Effector CD8-positive, alpha-beta T cell (primary cell): ENCODE measurements at regions not wholly inside any gene's neighbourhood (a gene's known extent, or its start where the extent isn't known, plus 50 kb on each side); places are given as distances from the start of the nearest gene placed in this dataset.

Experiments
- DNase-seq: peaks from one replicate; lab custom pipeline; 2025; lab: John Stamatoyannopoulos, UW

- DNase-seq, result no peak
Observed at GRCh38 chr21:38658511-38658910, 147.2 kb upstream of the ETS2 start.

DNA sequence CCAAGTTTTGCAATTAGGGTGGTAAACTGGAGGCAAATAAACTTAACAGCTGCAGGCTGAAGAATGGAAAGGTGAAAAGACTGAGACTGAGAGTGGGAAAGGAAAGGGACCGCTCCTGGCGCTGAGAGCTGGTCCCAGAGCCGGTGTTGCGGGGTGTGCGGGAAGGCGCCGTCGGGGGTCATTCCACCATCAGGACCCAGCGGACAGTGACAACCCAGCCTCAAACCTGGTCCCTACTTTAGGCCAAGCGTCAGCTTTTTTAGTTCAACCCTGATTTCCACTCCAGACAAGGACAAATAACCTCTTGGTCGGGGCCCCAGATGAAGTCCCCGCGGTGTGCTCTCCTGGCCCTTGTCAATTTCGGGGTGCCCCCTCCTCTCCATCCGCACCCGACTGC, 145.8 kb upstream of the ETS2 start:
- DNase-seq, result no peak

DNA sequence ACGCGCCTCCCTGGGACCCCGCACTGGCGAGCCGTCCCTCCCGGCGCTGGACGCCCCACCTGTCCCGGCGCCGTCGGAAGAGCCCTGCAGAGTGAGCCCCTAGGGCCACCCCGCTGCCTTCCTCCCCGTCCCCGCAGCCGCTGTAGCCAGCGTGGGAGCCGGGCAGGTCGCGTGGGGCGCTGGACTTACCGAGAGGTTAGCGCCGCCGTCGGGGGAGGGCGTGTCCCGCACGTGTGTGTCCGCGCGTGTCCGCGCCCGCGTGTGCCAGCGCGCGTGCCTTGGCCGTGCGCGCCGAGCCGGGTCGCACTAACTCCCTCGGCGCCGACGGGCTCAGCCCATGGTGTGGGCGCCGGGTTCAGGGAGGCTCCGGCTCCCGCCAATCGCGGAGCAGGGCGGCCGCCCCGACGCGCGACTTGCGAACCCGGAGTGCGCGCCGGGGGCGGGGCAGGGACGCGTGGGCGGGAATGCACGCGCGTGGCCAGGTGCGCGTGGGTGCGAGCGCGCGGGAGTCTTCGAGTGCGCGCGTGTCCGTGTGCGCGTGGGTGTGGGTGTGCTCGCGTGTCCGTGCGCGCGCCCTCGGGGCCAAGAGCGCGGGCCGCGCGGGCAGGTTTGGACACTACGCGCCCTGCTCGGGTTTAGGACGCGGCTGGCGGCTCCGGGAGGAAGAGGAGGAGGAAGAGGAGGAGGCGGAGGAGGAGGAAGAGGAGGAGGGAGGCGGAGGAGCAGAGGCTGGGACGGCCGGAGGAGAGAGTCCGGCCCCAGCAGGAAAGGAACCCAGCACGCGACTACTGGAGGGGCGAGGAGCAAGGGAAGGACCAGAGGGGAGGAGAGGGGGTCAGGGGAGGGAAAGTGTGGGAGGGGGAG, 145.2 kb upstream of the ETS2 start:
- DNase-seq, result no peak

DNA sequence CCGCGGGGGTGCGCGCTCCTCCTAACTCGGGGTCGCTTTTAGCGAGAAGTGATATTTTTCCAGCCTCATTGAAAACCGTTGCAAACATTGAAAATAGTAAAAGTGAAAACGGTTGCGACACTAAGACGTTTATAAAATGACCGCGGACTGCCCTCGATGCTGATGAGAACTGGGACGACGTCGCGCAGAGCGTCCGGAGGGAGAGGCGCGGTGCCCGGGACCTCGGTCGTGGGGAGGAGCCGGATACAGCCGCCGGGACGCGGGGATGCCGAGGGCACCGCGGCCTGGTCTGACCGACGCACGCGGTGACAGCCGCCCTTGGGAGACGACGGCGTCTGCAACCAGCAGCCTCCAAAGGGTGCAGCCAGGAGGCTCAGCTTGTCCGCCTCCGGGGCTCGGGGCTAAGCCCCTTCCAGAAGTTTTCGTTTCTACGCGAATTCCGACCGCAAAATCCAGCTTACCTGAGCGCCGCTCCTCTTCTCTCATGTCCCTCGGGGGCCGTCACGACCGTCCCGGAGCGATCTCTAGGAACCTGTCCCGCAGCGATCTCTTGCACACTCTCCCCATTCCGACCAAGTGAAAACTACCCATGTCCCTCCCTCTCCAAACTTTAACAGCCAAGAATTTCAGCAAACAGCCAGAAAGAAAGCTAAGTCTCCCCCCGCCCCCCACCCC, 144.4 kb upstream of the ETS2 start:
- DNase-seq, result no peak

GRCh38 chr21:38661889-38662568, 143.7 kb upstream of the ETS2 start:
- DNase-seq, result no peak

GRCh38 chr21:38663282-38663681, 142.4 kb upstream of the ETS2 start:
- no peak for DNase-seq

DNA sequence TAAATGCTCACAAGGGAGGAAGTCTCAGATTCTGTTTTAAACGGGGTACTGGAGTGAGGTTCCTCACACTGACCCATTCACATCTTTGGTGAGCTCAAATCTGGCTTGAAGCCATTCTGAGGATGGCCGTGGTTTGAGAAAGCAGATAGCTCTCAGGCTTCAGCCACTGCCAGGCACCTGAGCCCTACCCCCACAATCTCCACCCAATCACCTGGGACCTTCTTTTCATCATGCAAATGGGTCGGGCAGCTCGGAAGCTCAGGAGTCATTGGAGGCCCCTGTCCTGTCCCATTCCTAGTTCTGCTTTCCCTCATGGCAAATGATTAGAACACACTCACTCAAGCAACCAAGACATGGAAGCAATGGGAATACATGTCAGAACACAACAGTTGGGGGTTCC, 141.4 kb upstream of the ETS2 start:
- DNase-seq, result no peak

GRCh38 chr21:38664841-38665240, 140.9 kb upstream of the ETS2 start:
- DNase-seq, result no peak

GRCh38 chr21:38667291-38667870, 138.3 kb upstream of the ETS2 start:
- DNase-seq, result no peak

DNA sequence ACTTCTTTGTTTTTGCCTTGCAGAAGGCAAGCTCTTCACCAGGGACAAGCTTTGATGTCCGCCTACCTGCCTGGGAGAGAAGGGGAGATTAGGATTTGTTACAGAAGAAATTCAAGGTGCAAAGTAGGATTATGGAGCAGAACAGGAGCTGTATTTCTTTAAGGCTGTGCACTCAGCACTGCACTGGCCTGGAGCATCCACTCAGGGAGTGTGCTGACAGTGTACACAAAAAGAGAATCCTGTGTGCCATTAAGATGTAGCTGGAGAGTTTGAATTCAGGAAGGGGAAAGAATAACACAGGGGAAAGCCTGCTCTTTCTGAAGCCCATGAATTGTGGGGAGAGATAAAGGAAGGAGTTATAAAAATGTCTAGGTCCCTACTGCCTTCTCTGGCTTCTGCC, 137.7 kb upstream of the ETS2 start:
- DNase-seq, result no peak

- no peak for DNase-seq
Observed at GRCh38 chr21:38668541-38668940, 137.2 kb upstream of the ETS2 start.

DNA sequence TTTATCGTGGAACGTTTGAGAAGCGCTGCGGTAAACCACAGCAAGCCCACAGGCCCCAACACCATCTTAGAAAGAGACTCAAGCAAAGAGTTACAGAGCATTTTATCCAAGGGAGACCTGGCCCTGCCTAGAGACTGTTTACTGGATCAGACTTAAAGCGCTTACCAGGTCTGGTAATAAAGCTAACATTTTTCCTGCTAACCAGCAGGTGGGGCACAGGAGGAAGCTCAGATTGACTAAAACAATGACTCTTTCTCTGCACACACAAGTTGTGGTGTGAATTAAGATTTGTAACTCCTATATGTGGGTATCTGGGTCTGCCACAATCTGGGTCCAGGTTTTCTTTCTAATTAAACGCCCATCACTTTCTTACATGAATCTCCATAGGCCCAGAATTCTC, 136.5 kb upstream of the ETS2 start:
- DNase-seq, result no peak

GRCh38 chr21:38670861-38671260, 134.9 kb upstream of the ETS2 start:
- DNase-seq, result no peak

DNA sequence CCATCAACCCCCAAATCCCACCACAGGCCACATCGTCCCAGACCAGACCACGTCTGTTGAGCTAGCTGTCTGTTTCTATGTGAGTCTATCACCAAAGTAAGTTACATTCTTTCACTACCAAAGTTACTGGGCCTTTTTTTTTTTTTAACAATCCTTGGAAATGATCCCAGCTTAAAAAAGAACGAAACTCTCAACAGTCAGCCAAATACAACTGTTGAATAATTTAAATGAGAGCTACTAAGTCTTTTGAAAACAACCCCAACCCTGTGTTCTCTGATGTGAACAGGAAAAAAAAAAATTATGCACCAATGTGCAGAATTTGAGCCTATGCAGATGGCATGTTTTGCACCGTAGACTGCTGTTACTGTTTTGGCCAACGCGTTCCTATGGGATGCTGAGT, 134.0 kb upstream of the ETS2 start:
- no peak for DNase-seq

GRCh38 chr21:38675182-38675824, 130.4 kb upstream of the ETS2 start:
- no peak for DNase-seq

- no peak for DNase-seq
Observed at GRCh38 chr21:38678827-38679226, 126.9 kb upstream of the ETS2 start.

GRCh38 chr21:38679534-38679933, 126.2 kb upstream of the ETS2 start:
- DNase-seq, result no peak

DNA sequence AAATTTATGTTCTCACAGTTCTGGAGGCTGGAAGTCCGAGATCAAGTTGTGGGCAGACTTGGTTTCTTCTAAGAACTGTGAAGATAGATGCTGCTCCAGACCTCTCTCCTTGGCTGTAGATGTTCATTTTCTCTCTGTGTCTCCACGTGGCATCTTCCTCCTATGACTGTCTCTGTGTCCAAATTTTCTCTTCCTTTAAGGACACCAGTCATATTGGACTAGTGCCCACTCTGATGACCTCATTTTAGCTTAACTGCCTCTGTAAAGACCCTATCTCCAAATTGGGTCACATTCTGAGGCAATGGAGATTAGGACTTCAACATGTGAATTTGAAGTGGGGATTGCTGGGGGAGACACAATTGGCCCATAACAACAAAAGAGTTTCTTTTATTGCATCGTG, 125.3 kb upstream of the ETS2 start:
- DNase-seq, result no peak

- DNase-seq, result no peak
Observed at GRCh38 chr21:38683222-38683621, 122.5 kb upstream of the ETS2 start.

DNA sequence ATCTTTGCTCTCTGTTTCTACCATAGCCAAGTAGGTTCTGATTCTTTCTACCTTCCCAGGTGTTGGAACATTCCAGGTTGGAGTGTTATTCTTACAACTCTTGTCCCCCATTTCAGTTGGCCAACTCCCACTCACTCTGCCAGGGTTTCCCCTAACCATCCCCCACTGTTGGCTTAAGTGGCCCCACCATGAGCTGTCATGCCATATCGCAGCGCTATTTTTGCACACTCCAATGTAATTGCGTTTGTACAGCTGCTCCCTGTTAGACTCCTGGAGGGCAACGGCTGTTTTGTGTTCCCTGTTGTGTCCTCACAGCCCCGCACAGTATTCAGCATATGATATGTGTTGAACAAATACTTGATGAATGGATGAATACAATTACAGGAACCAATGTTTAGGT, 117.7 kb upstream of the ETS2 start:
- DNase-seq, result no peak

DNA sequence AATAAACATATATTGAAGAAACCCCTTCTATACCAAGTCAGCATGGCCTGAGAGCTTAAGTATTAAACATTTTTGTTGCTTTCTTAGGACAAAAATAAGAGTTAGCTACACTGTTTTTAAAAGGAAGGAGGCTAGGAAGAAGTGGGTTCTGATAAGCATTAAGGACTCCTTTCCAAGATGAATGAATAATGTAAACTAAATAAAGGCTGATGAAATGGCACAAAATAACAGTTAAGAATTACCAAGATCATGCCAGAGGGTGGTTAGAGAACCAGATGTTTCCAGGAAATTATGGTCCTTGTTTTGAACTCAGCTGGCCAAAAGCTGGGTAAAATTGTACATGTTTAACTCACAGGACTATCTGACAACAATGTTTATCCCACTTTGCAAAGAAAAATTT, 114.1 kb upstream of the ETS2 start:
- DNase-seq, result no peak

GRCh38 chr21:38696579-38696978, 109.2 kb upstream of the ETS2 start:
- no peak for DNase-seq
